Neural progenitor cell (in vitro differentiated cells): ENCODE measurements at regions not wholly inside any gene's neighbourhood (a gene's known extent, or its start where the extent isn't known, plus 50 kb on each side); places are given as distances from the start of the nearest gene placed in this dataset.

Source experiments
- DNase-seq: peaks from one replicate; pipeline ENCODE4 v3.0.0-alpha.2; 2016; ENCODE audit warnings: low spot score
- H2AFZ ChIP-seq: fragments of 200-600 bp; sonication (generic); replicated peaks from 2 replicates; pipeline ENCODE4 v1.6.1; 2016; ENCODE audit warnings: antibody characterized with exemption
- H3F3A ChIP-seq: fragments of 200-600 bp; sonication (generic); 2 replicates; pipeline ENCODE4 v1.6.1; 2016; ENCODE audit warnings: antibody characterized with exemption, low read depth
- H3K27ac ChIP-seq: fragments of 200-600 bp; sonication (generic); 2 replicates; pipeline ENCODE4 v1.5.1; 2016; ENCODE audit warnings: mild to moderate bottlenecking
- H3K27me3 ChIP-seq: fragments of 200-600 bp; sonication (generic); 2 replicates; pipeline ENCODE4 v1.6.1; 2016; ENCODE audit warnings: mild to moderate bottlenecking, moderate library complexity
- H3K36me3 ChIP-seq: fragments of 200-600 bp; sonication (generic); 2 replicates; pipeline ENCODE4 v1.5.1; 2016
- H3K4me1 ChIP-seq: fragments of 200-600 bp; sonication (generic); 2 replicates; pipeline ENCODE4 v1.6.1; 2016; ENCODE audit warnings: mixed run types
- H3K4me2 ChIP-seq: fragments of 200-600 bp; sonication (generic); 2 replicates; pipeline ENCODE4 v1.6.1; 2016
- H3K4me3 ChIP-seq: fragments of 200-600 bp; sonication (generic); 2 replicates; pipeline ENCODE4 v1.5.1; 2016
- H3K79me2 ChIP-seq: fragments of 200-600 bp; sonication (generic); 2 replicates; pipeline ENCODE4 v1.6.1; 2016; ENCODE audit warnings: low read depth
- H3K9ac ChIP-seq: fragments of 200-600 bp; sonication (generic); 2 replicates; pipeline ENCODE4 v1.6.1; 2016
- H3K9me3 ChIP-seq: fragments of 200-600 bp; sonication (generic); 2 replicates; pipeline ENCODE4 v1.5.1; 2016; ENCODE audit warnings: low read depth
- H4K20me1 ChIP-seq: fragments of 200-600 bp; sonication (generic); 2 replicates; pipeline ENCODE4 v1.6.1; 2016; ENCODE audit warnings: low read depth
- H3K27ac Mint-ChIP-seq: 3 replicates; pipeline ENCODE4 v1.8.0; 2021; ENCODE audit warnings: mixed read lengths
- H3K27me3 Mint-ChIP-seq: 2 replicates; pipeline ENCODE4 v1.8.0; 2022; ENCODE audit warnings: low read depth, mild to moderate bottlenecking, inconsistent platforms, moderate library complexity, mixed read lengths; ENCODE audit not compliant: insufficient read depth
- H3K36me3 Mint-ChIP-seq: 3 replicates; pipeline ENCODE4 v1.8.0; 2021; ENCODE audit warnings: mixed read lengths
- H3K4me1 Mint-ChIP-seq: 3 replicates; pipeline ENCODE4 v1.8.0; 2021; ENCODE audit warnings: mixed read lengths
- H3K4me3 Mint-ChIP-seq: 3 replicates; pipeline ENCODE4 v1.8.0; 2021; ENCODE audit warnings: mild to moderate bottlenecking, moderate library complexity, mixed read lengths
- H3K9me3 Mint-ChIP-seq: 3 replicates; pipeline ENCODE4 v1.8.0; 2020; ENCODE audit warnings: mixed read lengths
- EZH2 ChIP-seq: fragments of 200-600 bp; sonication (generic); IDR thresholded peaks from 2 replicates; pipeline ENCODE4 v1.6.1; 2017; ENCODE audit warnings: antibody characterized with exemption, mild to moderate bottlenecking, moderate library complexity
- EZH2phosphoT487 ChIP-seq: fragments of 200-600 bp; sonication (generic); IDR thresholded peaks from 2 replicates; pipeline ENCODE4 v1.6.1; 2017; ENCODE audit warnings: antibody characterized with exemption
- TF ChIP-seq, protein P1 (sequence below): fragments of 200-600 bp; sonication (generic); IDR thresholded peaks from 2 replicates; pipeline ENCODE4 v1.5.1; 2017; ENCODE audit warnings: antibody characterized with exemption, mild to moderate bottlenecking

DNA sequence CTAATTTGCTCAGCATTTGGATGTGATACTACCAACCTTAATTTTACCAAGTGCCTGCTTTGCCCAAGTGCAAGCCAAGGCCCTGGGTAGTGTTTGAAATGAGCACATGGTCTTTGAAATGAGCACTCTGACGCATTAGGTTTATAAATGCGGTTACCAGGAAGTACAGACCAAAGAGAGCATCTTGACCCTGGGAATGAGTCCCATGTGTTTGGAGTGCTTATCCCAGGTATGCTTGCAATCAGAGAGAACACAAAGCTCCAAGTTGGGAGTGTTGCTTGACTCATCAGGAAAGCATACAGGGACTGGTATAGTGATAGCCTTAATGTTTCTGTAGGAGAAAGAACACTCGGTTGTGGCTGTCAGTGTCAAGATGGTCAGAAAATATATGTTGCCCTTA is 203.6 kb upstream of the MAMLD1 start:
- Histone ChIP-seq H3K4me3 (no peak overlapping the region), H3K9ac (no peak overlapping the region), H3K27me3 (no peaks in the 10 kb centered on the region), H3K79me2 (no peaks in the 10 kb centered on the region), H3K36me3 (no peaks in the 10 kb centered on the region), H3F3A (no peaks in the 10 kb centered on the region), H4K20me1 (no peaks in the 10 kb centered on the region), H3K4me1 (no peaks in the 10 kb centered on the region), H2AFZ (no peak overlapping the region), H3K27ac (no peak overlapping the region), H3K9me3 (no peaks in the 10 kb centered on the region), H3K4me2 (no peak overlapping the region)
- TF ChIP-seq, protein P1, sequence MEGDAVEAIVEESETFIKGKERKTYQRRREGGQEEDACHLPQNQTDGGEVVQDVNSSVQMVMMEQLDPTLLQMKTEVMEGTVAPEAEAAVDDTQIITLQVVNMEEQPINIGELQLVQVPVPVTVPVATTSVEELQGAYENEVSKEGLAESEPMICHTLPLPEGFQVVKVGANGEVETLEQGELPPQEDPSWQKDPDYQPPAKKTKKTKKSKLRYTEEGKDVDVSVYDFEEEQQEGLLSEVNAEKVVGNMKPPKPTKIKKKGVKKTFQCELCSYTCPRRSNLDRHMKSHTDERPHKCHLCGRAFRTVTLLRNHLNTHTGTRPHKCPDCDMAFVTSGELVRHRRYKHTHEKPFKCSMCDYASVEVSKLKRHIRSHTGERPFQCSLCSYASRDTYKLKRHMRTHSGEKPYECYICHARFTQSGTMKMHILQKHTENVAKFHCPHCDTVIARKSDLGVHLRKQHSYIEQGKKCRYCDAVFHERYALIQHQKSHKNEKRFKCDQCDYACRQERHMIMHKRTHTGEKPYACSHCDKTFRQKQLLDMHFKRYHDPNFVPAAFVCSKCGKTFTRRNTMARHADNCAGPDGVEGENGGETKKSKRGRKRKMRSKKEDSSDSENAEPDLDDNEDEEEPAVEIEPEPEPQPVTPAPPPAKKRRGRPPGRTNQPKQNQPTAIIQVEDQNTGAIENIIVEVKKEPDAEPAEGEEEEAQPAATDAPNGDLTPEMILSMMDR, result no peak
- TF ChIP-seq EZH2 (no peak), EZH2phosphoT487 (no peak)
- Mint-ChIP-seq H3K4me3 (no peak overlapping the region), H3K36me3 (no peaks in the 10 kb centered on the region), H3K27ac (no peak overlapping the region), H3K9me3 (peaks cover 6% of the 10 kb centered on the region), H3K4me1 (no peaks in the 10 kb centered on the region), H3K27me3 (peaks cover 3% of the 10 kb centered on the region)
- DNase-seq, result no peak

DNA sequence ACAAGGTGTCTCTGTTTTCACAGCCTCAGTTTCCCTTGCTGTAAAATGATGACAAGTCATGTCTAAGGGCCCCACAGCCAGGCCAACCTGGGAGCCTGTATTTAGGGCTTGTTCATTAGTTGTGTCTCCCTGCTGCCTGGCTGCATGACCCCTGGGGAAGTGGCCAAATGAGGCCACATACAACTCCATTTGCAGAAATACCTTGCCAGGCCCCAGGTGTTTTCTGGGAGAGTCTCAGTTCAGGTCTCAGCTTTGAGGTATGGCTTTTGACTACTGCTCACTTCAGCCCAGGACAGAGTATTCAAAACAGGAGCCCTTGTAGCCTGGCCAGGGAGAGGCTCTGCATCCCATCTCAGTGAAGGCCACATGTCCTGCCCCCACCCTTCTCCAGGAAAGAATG is 202.5 kb upstream of the MAMLD1 start:
- H3K27ac Mint-ChIP-seq, result no peak overlapping the region
- no peak overlapping the region for H2AFZ ChIP-seq
- no peaks in the 10 kb centered on the region for H3K27me3 ChIP-seq
- TF ChIP-seq, protein P1, result no peak
- TF ChIP-seq EZH2, result no peak
- no peak for TF ChIP-seq EZH2phosphoT487
- H3F3A ChIP-seq, result no peaks in the 10 kb centered on the region
- H3K36me3 Mint-ChIP-seq, result no peaks in the 10 kb centered on the region
- H3K4me3 Mint-ChIP-seq, result no peak overlapping the region
- H3K27ac ChIP-seq, result no peak overlapping the region
- H3K4me1 Mint-ChIP-seq, result no peaks in the 10 kb centered on the region
- H3K9me3 ChIP-seq, result no peaks in the 10 kb centered on the region
- H3K4me2 ChIP-seq, result no peak overlapping the region
- H3K79me2 ChIP-seq, result no peaks in the 10 kb centered on the region
- peaks cover 6% of the 10 kb centered on the region for H3K9me3 Mint-ChIP-seq
- no peaks in the 10 kb centered on the region for H4K20me1 ChIP-seq
- H3K36me3 ChIP-seq, result no peaks in the 10 kb centered on the region
- peaks cover 2% of the 10 kb centered on the region for H3K27me3 Mint-ChIP-seq
- DNase-seq, result no peak
- no peak overlapping the region for H3K9ac ChIP-seq
- no peak overlapping the region for H3K4me3 ChIP-seq
- H3K4me1 ChIP-seq, result no peaks in the 10 kb centered on the region

DNA sequence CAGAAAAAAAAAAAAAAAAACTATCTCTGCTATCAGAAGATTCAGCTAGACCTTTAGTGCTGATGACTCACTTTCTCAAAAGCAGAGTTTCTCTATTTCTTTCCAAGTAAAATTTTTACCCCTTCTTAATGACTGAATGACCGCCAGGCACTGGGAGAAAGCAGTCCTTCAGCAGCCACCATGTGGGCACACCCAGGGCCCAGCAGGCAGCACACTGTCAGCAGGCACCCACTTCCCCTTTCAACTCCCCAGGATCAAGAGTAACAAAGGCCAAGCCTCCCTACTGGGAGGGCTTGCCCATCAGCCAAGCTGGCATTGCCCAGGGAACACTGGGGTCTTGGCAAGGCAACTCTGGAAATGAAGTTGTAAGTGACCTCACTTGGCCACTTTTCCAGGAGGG is 201.9 kb upstream of the MAMLD1 start:
- H3K9me3 Mint-ChIP-seq, result peaks cover 6% of the 10 kb centered on the region

More for the DNA sequence above, 201.9 kb upstream of the MAMLD1 start:
- no peak overlapping the region for H2AFZ ChIP-seq
- no peaks in the 10 kb centered on the region for H3K27me3 ChIP-seq
- DNase-seq, result no peak
- H3K9ac ChIP-seq, result no peak overlapping the region
- no peak overlapping the region for H3K4me2 ChIP-seq
- Mint-ChIP-seq H3K27ac (no peak overlapping the region), H3K27me3 (peaks cover 2% of the 10 kb centered on the region), H3K4me1 (no peaks in the 10 kb centered on the region), H3K4me3 (no peak overlapping the region), H3K36me3 (no peaks in the 10 kb centered on the region)
- H4K20me1 ChIP-seq, result no peaks in the 10 kb centered on the region
- H3K4me3 ChIP-seq, result no peak overlapping the region
- no peaks in the 10 kb centered on the region for H3K36me3 ChIP-seq
- H3F3A ChIP-seq, result no peaks in the 10 kb centered on the region
- H3K4me1 ChIP-seq, result no peaks in the 10 kb centered on the region
- H3K27ac ChIP-seq, result no peak overlapping the region
- no peaks in the 10 kb centered on the region for H3K79me2 ChIP-seq
- TF ChIP-seq EZH2phosphoT487 (no peak), EZH2 (no peak)
- TF ChIP-seq, protein P1, result no peak
- no peaks in the 10 kb centered on the region for H3K9me3 ChIP-seq
